ENCODE measurements at regions not wholly inside any gene's neighbourhood (a gene's known extent, or its start where the extent isn't known, plus 50 kb on each side); places are given as distances from the start of the nearest gene placed in this dataset.

DNA sequence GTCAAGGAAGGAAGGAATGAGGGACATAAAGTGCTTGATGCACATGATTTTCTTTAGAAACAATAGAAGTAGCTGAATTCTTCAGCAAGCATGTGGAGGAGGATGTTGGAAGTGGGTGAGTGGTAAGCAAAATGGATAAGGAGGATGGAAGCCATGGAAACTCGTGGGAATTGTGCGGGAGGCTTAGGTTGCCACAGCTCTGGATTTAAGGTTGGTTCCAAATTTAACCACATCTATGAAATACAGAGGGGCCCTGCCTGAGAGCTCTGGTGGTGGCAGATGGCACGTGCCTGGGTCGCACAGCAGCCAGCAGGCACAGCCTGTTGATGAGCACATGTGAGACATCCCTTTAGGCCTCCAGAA is 284.7 kb downstream of the SMARCA2 start:
- intact Hi-C loops (cut with DNase I), result no loop called here
- no peak overlapping the region for H3K27ac ChIP-seq
- H3K9me3 ChIP-seq, result no peaks in the 10 kb centered on the region
- no peaks in the 10 kb centered on the region for H3K36me3 ChIP-seq
- no peak for TF ChIP-seq CTCF (IDR thresholded peaks at IDR 0.05)
- no peak for TF ChIP-seq POLR2A (IDR thresholded peaks at IDR 0.05)
- WGBS (ENCODE audit: insufficient coverage, low coverage, low lambda C conversion rate, missing lambda C conversion rate), result 57% methylated on average over 1 of the region's 4 CpGs
- DNase-seq (no peak), ATAC-seq (no peak)
- no peaks in the 10 kb centered on the region for H3K27me3 ChIP-seq
- H3K4me1 ChIP-seq, result no peaks in the 10 kb centered on the region
- no peak overlapping the region for H3K4me3 ChIP-seq

DNA sequence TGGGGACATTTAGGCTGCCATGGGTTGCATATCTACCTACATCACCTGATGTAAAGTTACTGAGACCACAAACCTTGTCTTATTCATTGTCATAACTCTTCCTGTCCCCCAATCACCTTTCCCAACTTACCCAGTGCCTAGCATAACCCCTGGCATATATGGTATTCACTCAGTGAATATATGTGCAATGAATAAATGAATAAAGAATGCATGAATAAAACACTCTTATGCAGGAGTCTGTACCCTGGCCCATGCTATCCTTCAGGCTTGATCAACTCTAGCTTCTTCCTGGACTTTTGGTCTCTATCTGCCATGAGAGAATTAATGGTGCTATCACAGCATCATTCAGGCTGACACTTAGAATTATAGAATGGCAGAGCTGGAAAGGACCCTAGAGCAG is 285.2 kb downstream of the SMARCA2 start:
- H3K27ac ChIP-seq, result no peak overlapping the region
- intact Hi-C loops (cut with DNase I), result no loop called here
- ATAC-seq, result no peak
- no peaks in the 10 kb centered on the region for H3K36me3 ChIP-seq
- H3K4me1 ChIP-seq, result no peaks in the 10 kb centered on the region
- no peaks in the 10 kb centered on the region for H3K27me3 ChIP-seq
- TF ChIP-seq CTCF (IDR thresholded peaks at IDR 0.05) (no peak), POLR2A (IDR thresholded peaks at IDR 0.05) (no peak)
- no peak overlapping the region for H3K4me3 ChIP-seq
- no peaks in the 10 kb centered on the region for H3K9me3 ChIP-seq
- DNase-seq, result no peak

GRCh38 chr9:2302606-2303005 is 287.5 kb downstream of the SMARCA2 start:
- Histone ChIP-seq H3K27me3 (no peaks in the 10 kb centered on the region), H3K9me3 (no peaks in the 10 kb centered on the region), H3K4me3 (no peak overlapping the region), H3K4me1 (no peaks in the 10 kb centered on the region), H3K27ac (no peak overlapping the region), H3K36me3 (no peaks in the 10 kb centered on the region)
- WGBS (ENCODE audit: insufficient coverage, low coverage, low lambda C conversion rate, missing lambda C conversion rate), result no CpG with 5 or more reads among the region's 2 CpGs
- no peak for TF ChIP-seq POLR2A (IDR thresholded peaks at IDR 0.05)
- no peak for TF ChIP-seq CTCF (IDR thresholded peaks at IDR 0.05)
- ATAC-seq, result no peak
- intact Hi-C loops (cut with DNase I), result no loop called here
- DNase-seq, result no peak

- Histone ChIP-seq H3K4me3 (no peak overlapping the region), H3K27ac (no peak overlapping the region), H3K36me3 (no peaks in the 10 kb centered on the region), H3K4me1 (no peaks in the 10 kb centered on the region), H3K9me3 (no peaks in the 10 kb centered on the region), H3K27me3 (no peaks in the 10 kb centered on the region)
- TF ChIP-seq POLR2A (IDR thresholded peaks at IDR 0.05) (no peak), CTCF (IDR thresholded peaks at IDR 0.05) (no peak)
- WGBS (ENCODE audit: insufficient coverage, low coverage, low lambda C conversion rate, missing lambda C conversion rate), result 57% methylated on average over 2 of the region's 3 CpGs
- no peak for DNase-seq
- intact Hi-C loops (cut with DNase I), result no loop called here
- no peak for ATAC-seq
Observed at GRCh38 chr9:2303056-2303455, 287.9 kb downstream of the SMARCA2 start.

DNA sequence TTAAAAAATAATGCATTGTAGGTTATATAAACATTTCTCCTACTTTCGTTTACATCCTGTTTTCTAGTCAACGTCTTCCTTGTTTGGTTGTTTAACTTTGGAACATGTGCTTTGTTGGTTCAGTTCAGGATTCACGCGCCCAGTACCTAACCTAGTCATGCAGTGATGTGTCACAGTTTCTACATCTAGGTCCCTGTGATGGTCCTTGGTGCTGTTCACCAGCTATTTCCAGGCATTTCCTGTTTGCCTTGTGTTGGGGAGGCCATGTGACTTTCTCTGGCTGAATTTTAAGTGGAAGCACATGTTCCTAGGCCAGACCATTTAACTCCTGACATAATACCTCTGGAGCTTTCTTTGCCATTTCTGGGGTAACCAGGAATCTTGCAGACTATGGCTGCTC is 292.3 kb downstream of the SMARCA2 start:
- ATAC-seq, result peak in 1 of 4 donors; percentile 37
- no peak for DNase-seq
- H3K9me3 ChIP-seq, result peaks cover 0 to 6% (median 0%) of the 10 kb centered on the region in 4 donors
- TF ChIP-seq CTCF (IDR thresholded peaks at IDR 0.05) (no peak), POLR2A (IDR thresholded peaks at IDR 0.05) (no peak)
- no peak overlapping the region for H3K27ac ChIP-seq
- intact Hi-C loops (cut with DNase I), result no loop called here
- no peaks in the 10 kb centered on the region for H3K4me1 ChIP-seq
- no peaks in the 10 kb centered on the region for H3K36me3 ChIP-seq
- 41% methylated on average over 4 of the region's 4 CpGs for WGBS (ENCODE audit: insufficient coverage, low coverage, low lambda C conversion rate, missing lambda C conversion rate)
- H3K27me3 ChIP-seq, result no peaks in the 10 kb centered on the region
- H3K4me3 ChIP-seq, result no peak overlapping the region
